NCI-H1105 treated with DMSO at 0.1 percent for 48 hours (cell line): ENCODE measurements at regions not wholly inside any gene's neighbourhood (a gene's known extent, or its start where the extent isn't known, plus 50 kb on each side); places are given as distances from the start of the nearest gene placed in this dataset.
A peak's percentile ranks its signal among the peaks of the same experiment; 100 is the strongest.
"Not testable (repeated sequence)": the region's sequence is repeated elsewhere in the genome, so short reads cannot be mapped to it uniquely, and the experiment has no call there.

Experiments used
- DNase-seq: peaks from one replicate; lab custom pipeline; 2025; lab: John Stamatoyannopoulos, UW

DNA sequence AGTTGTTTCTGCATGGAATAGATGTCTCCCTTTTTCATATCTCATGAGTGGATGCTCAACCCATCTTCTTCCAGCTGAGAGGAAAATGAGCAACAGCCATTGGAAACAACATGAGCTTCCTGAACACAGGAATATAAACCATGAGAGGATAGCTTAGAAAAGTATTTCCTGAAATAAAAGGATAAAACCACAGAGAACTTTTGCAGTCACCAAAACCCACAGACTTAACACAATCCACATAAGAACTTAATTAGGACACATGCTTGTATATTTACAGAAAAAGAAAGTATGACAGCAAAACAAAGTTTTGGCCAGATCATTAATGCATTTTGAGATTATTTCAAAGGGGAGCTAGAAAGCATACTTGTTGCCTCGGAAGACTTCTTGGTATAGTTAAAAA lies 180.5 kb upstream of the RASGRP1 start:
- no peak for DNase-seq

DNA sequence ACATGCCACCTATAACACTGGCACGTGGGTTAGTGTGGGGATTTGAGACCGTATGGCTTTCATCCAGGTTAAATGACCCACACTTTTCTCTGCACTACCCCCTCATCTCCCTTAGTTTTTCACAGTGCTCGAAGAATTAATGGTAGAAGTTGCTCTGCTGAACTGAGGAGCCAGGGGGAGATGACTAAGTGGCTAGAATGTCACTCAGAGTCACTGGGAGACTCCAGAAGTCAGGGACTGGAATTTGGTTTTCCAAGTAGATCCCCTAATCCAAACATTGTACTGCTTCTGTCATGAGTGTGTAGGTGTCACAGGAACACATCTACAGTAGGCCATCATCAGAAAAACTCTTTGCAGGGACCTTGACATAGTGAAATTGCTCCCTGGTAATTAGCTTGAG lies 181.0 kb upstream of the RASGRP1 start:
- DNase-seq = no peak

DNA sequence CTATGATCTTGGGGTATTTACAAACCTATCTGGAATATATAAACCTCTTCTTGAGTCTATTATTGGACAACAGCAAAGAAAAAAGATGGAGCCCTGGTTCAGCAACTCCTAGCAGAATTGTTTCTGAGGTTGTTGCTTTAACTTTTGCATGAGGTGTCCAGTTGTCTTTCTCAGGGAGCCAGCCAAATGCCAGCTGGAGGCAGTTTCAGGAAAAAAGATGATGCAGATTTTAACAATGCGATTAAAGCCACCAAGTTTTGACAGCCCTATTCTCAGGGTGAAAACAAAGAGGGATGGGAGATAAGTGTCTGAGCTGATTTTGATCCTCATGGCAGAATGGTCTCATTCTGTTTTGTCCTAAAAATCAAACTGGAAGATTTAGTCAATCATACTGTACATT lies 181.6 kb upstream of the RASGRP1 start:
- no peak for DNase-seq

DNA sequence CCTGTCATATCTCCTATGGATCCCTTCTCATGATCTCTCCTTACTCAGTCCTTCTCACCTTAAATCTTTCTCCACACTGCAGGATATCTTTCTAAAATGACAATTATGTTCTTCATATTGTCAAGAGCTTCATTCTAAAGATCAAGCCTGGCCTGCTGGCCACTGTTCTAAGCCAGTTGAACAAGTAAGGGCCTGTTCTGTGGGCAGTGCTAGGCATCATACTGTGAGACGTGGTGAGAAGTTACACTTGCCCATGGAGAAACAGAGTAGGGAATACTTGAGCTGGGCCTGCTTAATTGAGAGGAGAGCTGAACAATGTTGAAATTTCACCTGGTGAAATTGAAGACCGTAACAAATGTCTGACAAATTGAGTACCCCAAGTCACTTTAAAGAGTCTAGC lies 184.1 kb upstream of the RASGRP1 start:
- DNase-seq = no peak

GRCh38 chr15:38750786-38751185 lies 186.2 kb upstream of the RASGRP1 start:
- DNase-seq = peak; percentile 76

- no peak for DNase-seq
These were observed 191.1 kb upstream of the RASGRP1 start for GRCh38 chr15:38755718-38756117.

GRCh38 chr15:38756441-38756840 lies 191.8 kb upstream of the RASGRP1 start:
- DNase-seq = no peak

- DNase-seq = peak; percentile 0
These were observed 193.4 kb upstream of the RASGRP1 start for GRCh38 chr15:38758043-38758442.

DNA sequence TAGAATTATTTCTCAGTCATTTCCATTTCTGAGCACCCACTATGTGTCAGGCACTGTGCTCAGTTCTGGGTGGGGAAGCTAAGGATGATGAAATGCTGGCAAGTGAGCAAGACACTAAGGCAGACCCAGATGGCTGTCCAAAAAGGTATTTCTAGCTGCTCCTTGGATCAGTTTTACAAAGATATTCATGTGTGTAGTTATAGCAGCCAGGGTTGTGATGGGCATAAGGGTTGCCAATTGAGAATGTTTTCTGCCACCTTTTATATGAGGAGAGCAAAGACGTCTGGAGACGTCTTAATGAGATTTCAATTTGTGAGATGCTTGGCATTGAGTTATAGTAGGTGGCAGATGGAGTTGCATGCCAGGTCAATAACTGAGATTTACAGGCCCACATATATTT lies 197.1 kb upstream of the RASGRP1 start:
- DNase-seq = no peak

GRCh38 chr15:38768970-38769369 lies 204.4 kb upstream of the RASGRP1 start:
- no peak for DNase-seq

GRCh38 chr15:38769492-38769891 lies 204.9 kb upstream of the RASGRP1 start:
- DNase-seq = no peak

- DNase-seq = not testable (repeated sequence)
These were observed 209.5 kb upstream of the RASGRP1 start for GRCh38 chr15:38774076-38774475.

DNA sequence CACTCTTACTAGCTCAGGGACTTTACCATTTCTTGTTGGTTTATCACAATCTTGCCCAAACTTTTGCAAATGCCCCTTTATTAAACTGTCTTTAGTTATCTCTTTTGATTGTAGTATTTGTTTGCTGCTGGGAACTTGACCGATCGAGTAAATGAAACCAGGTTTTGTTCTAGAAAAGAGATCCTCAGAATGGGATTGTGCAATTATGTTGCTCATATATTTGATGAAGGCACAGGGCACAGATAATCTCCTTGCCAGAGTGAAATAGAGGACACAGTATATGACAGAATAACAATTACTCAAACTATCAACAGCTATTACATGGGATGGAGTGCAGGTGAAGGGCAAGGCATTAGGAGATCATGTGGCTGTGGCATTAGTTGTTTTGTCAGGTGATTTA lies 216.6 kb upstream of the RASGRP1 start:
- no peak for DNase-seq

GRCh38 chr15:38782156-38782555 lies 217.5 kb upstream of the RASGRP1 start:
- DNase-seq = no peak

DNA sequence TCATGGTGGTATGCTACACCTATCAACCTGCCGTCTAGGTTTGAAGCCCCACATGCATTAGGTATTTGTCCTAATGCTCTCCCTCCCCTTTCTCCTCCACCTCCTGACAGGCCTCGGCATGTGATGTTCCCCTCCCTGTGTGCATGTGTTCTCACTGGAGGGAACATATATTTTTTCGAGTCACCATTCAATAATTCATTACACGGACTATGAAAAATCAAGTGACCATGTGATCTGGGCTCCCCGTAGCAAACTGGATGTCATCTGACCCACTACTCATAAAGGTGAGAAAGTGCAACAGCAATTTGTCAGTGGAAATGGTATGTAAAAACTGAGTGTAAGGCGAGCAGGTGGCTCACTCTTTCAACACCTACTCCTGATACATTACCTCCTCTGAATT lies 224.3 kb upstream of the RASGRP1 start:
- DNase-seq = no peak

DNA sequence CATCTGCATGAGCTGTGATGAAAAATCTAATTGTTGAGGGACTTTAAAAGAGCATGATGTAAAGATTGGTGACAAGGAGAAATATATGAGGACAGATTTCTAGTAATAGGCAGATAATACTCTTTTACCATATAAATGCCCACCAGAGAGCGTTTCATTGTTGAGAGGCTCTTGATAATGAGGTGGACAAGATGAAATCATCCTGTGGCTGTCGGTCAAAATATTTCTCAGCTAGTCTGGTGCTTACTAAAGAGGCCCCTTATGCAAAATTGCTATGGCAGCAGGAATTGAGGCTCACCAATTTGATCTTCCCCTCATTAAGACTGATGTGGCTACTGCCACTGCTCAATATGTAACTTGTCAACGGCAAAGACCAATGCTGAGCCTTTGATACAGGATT lies 225.0 kb upstream of the RASGRP1 start:
- DNase-seq = no peak

DNA sequence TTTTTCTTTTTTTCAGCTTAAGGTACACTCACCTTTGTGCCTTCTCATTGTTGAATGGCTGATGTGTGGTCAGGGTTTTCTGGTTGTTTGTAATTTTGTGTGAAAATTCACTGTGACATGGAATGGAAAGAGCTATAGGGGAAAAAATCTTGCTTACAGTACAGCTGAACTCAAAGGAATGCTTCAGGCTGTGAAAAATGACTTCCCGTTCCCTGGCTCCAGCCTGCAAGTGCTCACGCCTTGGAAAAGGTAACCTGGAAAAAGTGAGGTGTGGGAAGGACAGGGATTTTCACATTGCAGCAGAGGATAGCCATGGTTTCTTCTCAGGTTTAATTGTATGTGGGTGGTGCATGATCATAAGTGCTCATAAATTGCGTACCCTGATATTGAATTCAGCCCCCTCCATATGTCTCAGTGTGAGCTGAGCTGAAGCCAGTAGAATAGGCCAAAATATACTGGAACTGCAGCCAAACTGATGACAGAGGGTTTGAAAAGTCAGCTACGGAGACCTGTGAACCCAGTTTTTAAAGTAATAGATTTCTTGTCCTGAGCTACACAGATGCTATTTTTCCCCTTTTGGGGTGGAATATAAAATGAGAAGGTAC lies 228.7 kb upstream of the RASGRP1 start:
- no peak for DNase-seq

DNA sequence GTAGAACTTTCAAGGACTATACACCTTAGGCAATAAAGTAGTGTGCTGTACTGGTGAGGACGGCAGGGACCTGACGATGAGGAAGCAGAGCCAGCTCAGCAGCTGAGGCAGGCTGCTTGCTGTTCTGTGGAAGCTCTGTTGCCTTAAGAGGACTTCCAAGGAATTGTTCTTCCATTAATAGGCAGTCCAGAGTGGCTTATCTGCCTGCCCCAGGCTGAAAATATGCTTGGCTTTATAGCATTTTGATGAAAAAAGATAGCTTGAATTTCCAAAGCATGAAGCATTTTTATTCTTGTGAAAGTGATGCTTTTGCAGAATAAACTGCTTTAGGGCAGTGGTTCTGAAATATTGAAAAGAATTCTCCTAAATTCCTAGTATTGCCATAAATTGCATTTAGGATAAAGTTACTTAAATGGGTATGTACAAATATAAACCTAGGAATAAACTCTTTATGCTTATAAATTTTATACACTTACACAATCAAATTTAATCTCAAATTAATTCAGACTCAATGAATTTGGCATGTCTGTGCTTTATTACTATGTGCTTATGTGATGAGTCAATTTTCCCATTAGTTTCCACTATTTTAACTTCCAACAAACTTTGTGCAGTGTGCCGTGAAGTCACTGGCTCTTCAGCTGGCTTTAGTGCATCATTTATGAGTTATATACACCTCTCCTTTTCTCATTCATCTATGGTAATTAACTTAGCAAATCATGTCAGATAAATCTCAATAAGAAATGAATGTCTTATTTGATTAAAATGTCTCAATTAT lies 231.0 kb upstream of the RASGRP1 start:
- no peak for DNase-seq

- DNase-seq = no peak
These were observed 232.0 kb upstream of the RASGRP1 start for GRCh38 chr15:38796589-38796988.

GRCh38 chr15:38797506-38797905 lies 232.9 kb upstream of the RASGRP1 start:
- not testable (repeated sequence) for DNase-seq

DNA sequence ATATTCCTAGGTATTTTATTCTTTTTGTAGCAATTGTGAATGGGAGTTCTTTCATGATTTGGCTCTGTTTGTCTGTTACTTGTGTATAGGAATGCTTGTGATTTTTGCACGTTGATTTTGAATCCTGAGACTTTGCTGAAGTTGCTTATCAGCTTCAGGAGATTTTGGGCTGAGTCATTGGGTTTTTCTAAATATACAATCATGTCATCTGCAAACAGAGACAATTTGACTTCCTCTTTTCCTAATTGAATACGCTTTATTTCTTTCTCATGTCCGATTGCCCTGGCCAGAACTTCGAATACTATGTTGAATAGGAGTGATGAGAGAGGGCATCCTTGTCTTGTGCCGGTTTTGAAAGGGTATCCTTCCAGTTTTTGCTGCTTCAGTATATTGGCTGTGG lies 234.6 kb upstream of the RASGRP1 start:
- not testable (repeated sequence) for DNase-seq

DNA sequence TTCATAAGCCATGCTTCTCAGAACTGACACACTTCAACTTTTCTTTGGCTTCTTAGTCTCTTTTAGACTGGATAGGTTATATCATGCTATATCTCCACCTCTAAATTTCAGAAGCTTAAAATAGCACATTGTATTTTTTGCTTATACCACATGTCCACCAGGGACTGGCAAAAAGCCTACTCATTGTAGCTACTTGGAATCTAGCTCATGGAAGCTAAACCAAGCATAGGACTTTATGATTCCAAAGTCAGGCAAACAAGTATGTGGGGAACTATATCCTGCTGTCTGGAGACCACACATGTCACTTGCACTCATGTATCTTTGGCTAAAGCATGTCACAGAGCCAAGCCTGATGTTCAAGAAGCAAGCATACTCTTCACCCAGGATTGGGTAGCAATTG lies 245.0 kb upstream of the RASGRP1 start:
- DNase-seq = no peak

DNA sequence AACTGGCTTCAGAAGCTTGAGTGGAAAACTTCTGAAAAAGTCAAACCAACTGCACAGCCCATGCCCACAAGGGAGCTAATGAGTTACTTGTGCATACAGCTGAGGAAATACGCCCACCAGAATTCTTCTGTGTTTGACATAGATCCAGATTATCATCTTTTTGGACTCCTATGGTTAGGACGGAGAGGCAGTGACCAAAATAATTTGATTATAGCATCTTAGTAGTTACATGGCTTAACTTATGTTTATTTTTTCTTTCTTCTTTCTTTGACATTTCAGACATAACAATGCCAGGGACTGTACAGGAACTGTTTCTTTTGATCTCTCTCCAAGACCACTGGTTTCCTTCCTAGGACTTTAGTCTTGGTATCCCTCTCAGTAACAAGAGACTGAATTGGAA lies 246.1 kb upstream of the RASGRP1 start:
- no peak for DNase-seq

DNA sequence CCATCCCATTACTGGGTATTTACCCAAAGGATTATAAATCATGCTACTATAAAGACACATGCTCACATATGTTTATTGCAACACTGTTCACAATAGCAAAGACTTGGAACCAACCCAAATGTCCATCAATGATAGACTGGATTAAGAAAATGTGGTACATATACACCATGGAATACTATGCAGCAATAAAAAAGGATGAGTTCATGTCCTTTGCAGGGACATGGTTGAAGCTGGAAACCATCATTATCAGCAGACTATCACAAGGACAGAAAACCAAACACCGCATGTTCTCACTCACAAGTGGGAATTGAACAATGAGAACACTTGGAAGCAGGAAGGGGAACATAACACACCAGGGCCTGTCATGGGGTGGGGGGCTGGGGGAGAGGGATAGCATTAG lies 249.6 kb upstream of the RASGRP1 start:
- DNase-seq = not testable (repeated sequence)
